ENCODE measurements at regions not wholly inside any gene's neighbourhood (a gene's known extent, or its start where the extent isn't known, plus 50 kb on each side); places are given as distances from the start of the nearest gene placed in this dataset.
"Not testable (repeated sequence)": the region's sequence is repeated elsewhere in the genome, so short reads cannot be mapped to it uniquely, and the experiment has no call there.

- H3K27me3 Mint-ChIP-seq (ENCODE audit: unreplicated experiment) = no peaks in the 10 kb centered on the region
- no peak for DNase-seq (ENCODE audit: low spot score)
- H3K4me1 Mint-ChIP-seq (ENCODE audit: unreplicated experiment) = no peaks in the 10 kb centered on the region
- no peaks in the 10 kb centered on the region for H3K9me3 Mint-ChIP-seq (ENCODE audit: unreplicated experiment)
- TF ChIP-seq CTCF (IDR thresholded peaks at IDR 0.05; ENCODE audit: unreplicated experiment) = no peak
- no peak overlapping the region for H3K27ac Mint-ChIP-seq (ENCODE audit: unreplicated experiment)
- H3K4me3 Mint-ChIP-seq (ENCODE audit: unreplicated experiment) = no peak overlapping the region
- peaks cover 11% of the 10 kb centered on the region for H3K36me3 Mint-ChIP-seq (ENCODE audit: low read depth, unreplicated experiment)
Observed at GRCh38 chrX:102784550-102784949, 64.0 kb downstream of the GPRASP3 start.

GRCh38 chrX:102787283-102787682 lies 66.7 kb downstream of the GPRASP3 start:
- H3K27ac Mint-ChIP-seq (ENCODE audit: unreplicated experiment) = no peak overlapping the region
- no peaks in the 10 kb centered on the region for H3K4me1 Mint-ChIP-seq (ENCODE audit: unreplicated experiment)
- DNase-seq (ENCODE audit: low spot score) = no peak
- H3K36me3 Mint-ChIP-seq (ENCODE audit: low read depth, unreplicated experiment) = peaks cover 19% of the 10 kb centered on the region
- no peaks in the 10 kb centered on the region for H3K27me3 Mint-ChIP-seq (ENCODE audit: unreplicated experiment)
- TF ChIP-seq CTCF (IDR thresholded peaks at IDR 0.05; ENCODE audit: unreplicated experiment) = no peak
- no peak overlapping the region for H3K4me3 Mint-ChIP-seq (ENCODE audit: unreplicated experiment)
- no peaks in the 10 kb centered on the region for H3K9me3 Mint-ChIP-seq (ENCODE audit: unreplicated experiment)

- H3K4me3 Mint-ChIP-seq (ENCODE audit: unreplicated experiment) = no peak overlapping the region
- H3K27ac Mint-ChIP-seq (ENCODE audit: unreplicated experiment) = no peak overlapping the region
- H3K27me3 Mint-ChIP-seq (ENCODE audit: unreplicated experiment) = no peaks in the 10 kb centered on the region
- H3K9me3 Mint-ChIP-seq (ENCODE audit: unreplicated experiment) = no peaks in the 10 kb centered on the region
- DNase-seq (ENCODE audit: low spot score) = no peak
- no peaks in the 10 kb centered on the region for H3K4me1 Mint-ChIP-seq (ENCODE audit: unreplicated experiment)
- H3K36me3 Mint-ChIP-seq (ENCODE audit: low read depth, unreplicated experiment) = no peaks in the 10 kb centered on the region
- TF ChIP-seq CTCF (IDR thresholded peaks at IDR 0.05; ENCODE audit: unreplicated experiment) = no peak
Observed at GRCh38 chrX:102808336-102808735, 87.8 kb downstream of the GPRASP3 start.

- not testable (repeated sequence) for H3K9me3 Mint-ChIP-seq (ENCODE audit: unreplicated experiment); H3K4me1 Mint-ChIP-seq (ENCODE audit: unreplicated experiment); H3K4me3 Mint-ChIP-seq (ENCODE audit: unreplicated experiment); DNase-seq (ENCODE audit: low spot score); H3K27me3 Mint-ChIP-seq (ENCODE audit: unreplicated experiment); H3K27ac Mint-ChIP-seq (ENCODE audit: unreplicated experiment)
- H3K36me3 Mint-ChIP-seq (ENCODE audit: low read depth, unreplicated experiment) = peaks cover 23% of the 10 kb centered on the region
Observed at GRCh38 chrX:102818269-102818668, 97.7 kb downstream of the GPRASP3 start.

GRCh38 chrX:102832661-102833060 lies 104.4 kb upstream of the RAB40AL start:
- DNase-seq (ENCODE audit: low spot score) = no peak
- no peak for TF ChIP-seq CTCF (IDR thresholded peaks at IDR 0.05; ENCODE audit: unreplicated experiment)
- H3K9me3 Mint-ChIP-seq (ENCODE audit: unreplicated experiment) = no peaks in the 10 kb centered on the region
- no peaks in the 10 kb centered on the region for H3K27me3 Mint-ChIP-seq (ENCODE audit: unreplicated experiment)
- no peak overlapping the region for H3K4me3 Mint-ChIP-seq (ENCODE audit: unreplicated experiment)
- H3K27ac Mint-ChIP-seq (ENCODE audit: unreplicated experiment) = no peak overlapping the region
- peaks cover 6% of the 10 kb centered on the region for H3K36me3 Mint-ChIP-seq (ENCODE audit: low read depth, unreplicated experiment)
- H3K4me1 Mint-ChIP-seq (ENCODE audit: unreplicated experiment) = no peaks in the 10 kb centered on the region

- DNase-seq (ENCODE audit: low spot score) = no peak
- no peak overlapping the region for H3K27ac Mint-ChIP-seq (ENCODE audit: unreplicated experiment)
Observed at GRCh38 chrX:102833136-102833535, 103.9 kb upstream of the RAB40AL start.

More at GRCh38 chrX:102833136-102833535, 103.9 kb upstream of the RAB40AL start:
- no peaks in the 10 kb centered on the region for H3K27me3 Mint-ChIP-seq (ENCODE audit: unreplicated experiment)
- peaks cover 6% of the 10 kb centered on the region for H3K36me3 Mint-ChIP-seq (ENCODE audit: low read depth, unreplicated experiment)
- H3K4me3 Mint-ChIP-seq (ENCODE audit: unreplicated experiment) = no peak overlapping the region
- no peak for TF ChIP-seq CTCF (IDR thresholded peaks at IDR 0.05; ENCODE audit: unreplicated experiment)
- no peaks in the 10 kb centered on the region for H3K4me1 Mint-ChIP-seq (ENCODE audit: unreplicated experiment)
- H3K9me3 Mint-ChIP-seq (ENCODE audit: unreplicated experiment) = no peaks in the 10 kb centered on the region
